Panc1 (cell line): ENCODE measurements at regions not wholly inside any gene's neighbourhood (a gene's known extent, or its start where the extent isn't known, plus 50 kb on each side); places are given as distances from the start of the nearest gene placed in this dataset.

ENCODE experiments used
- ATAC-seq: fragments of 200-7000 bp; cut with Tn5 transposase; 2 replicates; pipeline ENCODE4 v1.9.1; 2020; ENCODE audit warnings: mild to moderate bottlenecking, moderate library complexity
- BruUV-seq: library from RNA; stranded (reverse); fragments of 400-500 nt; replicated peaks from 2 replicates; lab custom pipeline; 2021; lab: Mats Ljungman, UMichigan
- CTCF ChIA-PET: fragments of 300-600 bp; sonication (Branson Sonifier 250); formaldehyde crosslinking; loops from one replicate; lab custom pipeline; 2022; ENCODE audit warnings: antibody characterized with exemption; lab: Charles Lee
- POLR2A ChIA-PET: fragments of 300-600 bp; sonication (Branson Sonifier 250); formaldehyde crosslinking; loops from one replicate; lab custom pipeline; 2022; ENCODE audit warnings: antibody characterized with exemption; lab: Charles Lee
- DNase-seq: peaks from one replicate; pipeline ENCODE4 v3.0.0-alpha.2; 2010; ENCODE audit warnings: low read depth, low spot score
- H3K27ac ChIP-seq: 2 replicates; pipeline ENCODE4 v1.5.1; 2011; ENCODE audit warnings: mild to moderate bottlenecking, low read length, inconsistent platforms
- H3K27me3 ChIP-seq: fragments of 200-500 bp; sonication (Bioruptor generic); 2 replicates; pipeline ENCODE4 v1.6.0; 2014; ENCODE audit warnings: low read length, inconsistent platforms; ENCODE audit not compliant: control insufficient read depth, insufficient read depth
- H3K36me3 ChIP-seq: fragments of 200-500 bp; sonication (Bioruptor generic); 2 replicates; pipeline ENCODE4 v1.5.1; 2014; ENCODE audit warnings: inconsistent platforms, mild to moderate bottlenecking, low read length, moderate library complexity; ENCODE audit not compliant: control insufficient read depth, insufficient read depth
- H3K4me1 ChIP-seq: 2 replicates; pipeline ENCODE4 v1.5.1; 2011; ENCODE audit warnings: inconsistent platforms, mild to moderate bottlenecking, low read length, moderate library complexity; ENCODE audit not compliant: control insufficient read depth, insufficient read depth
- H3K4me3 ChIP-seq, 2 experiments: 2 replicates each; pipeline ENCODE4 v1.5.1; 2011 to 2012; ENCODE audit warnings: low read depth in 2 of 2, low read length in 2 of 2, mild to moderate bottlenecking in 2 of 2, inconsistent platforms in 1 of 2, moderate library complexity in 1 of 2
- H3K9me3 ChIP-seq: fragments of 200-500 bp; sonication (Bioruptor generic); 2 replicates; pipeline ENCODE4 v1.5.1; 2014; ENCODE audit warnings: low read depth, mild to moderate bottlenecking, inconsistent platforms, low read length, moderate library complexity; ENCODE audit not compliant: control insufficient read depth, insufficient read depth
- CTCF ChIP-seq: fragments of 450-650 bp; IDR thresholded peaks from 2 replicates; pipeline ENCODE4 v1.5.1; 2017; ENCODE audit warnings: mild to moderate bottlenecking
- POLR2AphosphoS5 ChIP-seq: IDR thresholded peaks from 2 replicates; pipeline ENCODE4 v1.6.1; 2012; ENCODE audit warnings: mild to moderate bottlenecking, low read depth, low read length, moderate library complexity
- SIN3A ChIP-seq: IDR thresholded peaks from 2 replicates; pipeline ENCODE4 v1.6.1; 2012; ENCODE audit warnings: low read depth, mild to moderate bottlenecking, low read length, moderate library complexity, borderline replicate concordance; ENCODE audit not compliant: insufficient read depth
- TCF7L2 ChIP-seq: IDR thresholded peaks from 2 replicates; pipeline ENCODE4 v1.6.1; 2011; ENCODE audit warnings: mild to moderate bottlenecking, low read depth, low read length, inconsistent platforms
- in situ Hi-C: cut with HindIII; loops from 2 replicates; pipeline ENCODE4 v1.10.0; 2016; ENCODE audit warnings: low sequenced_read_pairs, low pct_unique_long_range_greater_than_20kb
- intact Hi-C: fragments of 100-400 bp; cut with micrococcal nuclease; formaldehyde crosslinking; loops from one replicate; pipeline ENCODE4 v1.10.0; 2022; ENCODE audit not compliant: unreplicated experiment
- TF ChIP-seq, protein P1 (sequence below), 2 experiments: IDR thresholded peaks; 2 replicates each; pipeline ENCODE4 v1.6.1; 2011 to 2012; ENCODE audit warnings: low read depth in 2 of 2, control low read depth in 1 of 2, low read length in 1 of 2, mild to moderate bottlenecking in 1 of 2, moderate library complexity in 1 of 2; ENCODE audit not compliant: insufficient read depth in 1 of 2

DNA sequence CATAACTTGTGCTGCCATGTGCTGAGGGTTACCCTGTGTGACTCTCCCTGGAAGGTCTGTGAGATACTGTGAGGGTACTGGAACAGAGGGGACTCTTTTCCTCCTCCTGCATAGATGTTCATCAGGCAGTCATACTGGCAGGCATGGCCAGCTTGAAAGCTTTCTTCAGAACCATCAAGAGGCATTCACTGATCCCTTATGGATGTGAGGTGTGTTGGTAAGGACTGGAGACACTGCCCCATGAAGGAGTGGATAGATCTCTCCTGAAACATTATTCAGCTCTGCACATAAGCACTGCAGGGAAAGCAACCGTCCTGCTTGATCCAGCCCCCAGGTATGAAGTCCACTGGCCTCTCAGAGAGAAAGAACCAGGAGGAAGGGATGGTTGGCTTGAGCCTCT is 176.6 kb upstream of the ARL4C start (continued):
- no peak for TF ChIP-seq POLR2AphosphoS5

- in situ Hi-C loops = no loop called here
- TF ChIP-seq CTCF = no peak
- TF ChIP-seq SIN3A = no peak
- TF ChIP-seq, protein P1, sequence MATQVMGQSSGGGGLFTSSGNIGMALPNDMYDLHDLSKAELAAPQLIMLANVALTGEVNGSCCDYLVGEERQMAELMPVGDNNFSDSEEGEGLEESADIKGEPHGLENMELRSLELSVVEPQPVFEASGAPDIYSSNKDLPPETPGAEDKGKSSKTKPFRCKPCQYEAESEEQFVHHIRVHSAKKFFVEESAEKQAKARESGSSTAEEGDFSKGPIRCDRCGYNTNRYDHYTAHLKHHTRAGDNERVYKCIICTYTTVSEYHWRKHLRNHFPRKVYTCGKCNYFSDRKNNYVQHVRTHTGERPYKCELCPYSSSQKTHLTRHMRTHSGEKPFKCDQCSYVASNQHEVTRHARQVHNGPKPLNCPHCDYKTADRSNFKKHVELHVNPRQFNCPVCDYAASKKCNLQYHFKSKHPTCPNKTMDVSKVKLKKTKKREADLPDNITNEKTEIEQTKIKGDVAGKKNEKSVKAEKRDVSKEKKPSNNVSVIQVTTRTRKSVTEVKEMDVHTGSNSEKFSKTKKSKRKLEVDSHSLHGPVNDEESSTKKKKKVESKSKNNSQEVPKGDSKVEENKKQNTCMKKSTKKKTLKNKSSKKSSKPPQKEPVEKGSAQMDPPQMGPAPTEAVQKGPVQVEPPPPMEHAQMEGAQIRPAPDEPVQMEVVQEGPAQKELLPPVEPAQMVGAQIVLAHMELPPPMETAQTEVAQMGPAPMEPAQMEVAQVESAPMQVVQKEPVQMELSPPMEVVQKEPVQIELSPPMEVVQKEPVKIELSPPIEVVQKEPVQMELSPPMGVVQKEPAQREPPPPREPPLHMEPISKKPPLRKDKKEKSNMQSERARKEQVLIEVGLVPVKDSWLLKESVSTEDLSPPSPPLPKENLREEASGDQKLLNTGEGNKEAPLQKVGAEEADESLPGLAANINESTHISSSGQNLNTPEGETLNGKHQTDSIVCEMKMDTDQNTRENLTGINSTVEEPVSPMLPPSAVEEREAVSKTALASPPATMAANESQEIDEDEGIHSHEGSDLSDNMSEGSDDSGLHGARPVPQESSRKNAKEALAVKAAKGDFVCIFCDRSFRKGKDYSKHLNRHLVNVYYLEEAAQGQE (IDR thresholded peaks at IDR 0.05; ENCODE audit: insufficient read depth in 1 of 2, low read depth in 2 of 2, low read length in 1 of 2) = no peak
- no peak for TF ChIP-seq TCF7L2
- TF ChIP-seq POLR2AphosphoS5 = no peak
- no peaks in the 10 kb centered on the region for H3K9me3 ChIP-seq
- no peak overlapping the region for H3K27ac ChIP-seq
- BruUV-seq = no TSS peak
- H3K4me1 ChIP-seq = peaks cover 3% of the 10 kb centered on the region; the same call in 1 of the 2 replicates
- intact Hi-C loops = no loop called here
- no peaks in the 10 kb centered on the region for H3K36me3 ChIP-seq
- CTCF ChIA-PET = no interaction called here
- ATAC-seq = no peak
- no peaks in the 10 kb centered on the region for H3K27me3 ChIP-seq
- no peak overlapping the region for H3K4me3 ChIP-seq
- POLR2A ChIA-PET = no interaction called here
- DNase-seq = no peak
Observed at GRCh38 chr2:234672498-234673150, 175.7 kb upstream of the ARL4C start.

DNA sequence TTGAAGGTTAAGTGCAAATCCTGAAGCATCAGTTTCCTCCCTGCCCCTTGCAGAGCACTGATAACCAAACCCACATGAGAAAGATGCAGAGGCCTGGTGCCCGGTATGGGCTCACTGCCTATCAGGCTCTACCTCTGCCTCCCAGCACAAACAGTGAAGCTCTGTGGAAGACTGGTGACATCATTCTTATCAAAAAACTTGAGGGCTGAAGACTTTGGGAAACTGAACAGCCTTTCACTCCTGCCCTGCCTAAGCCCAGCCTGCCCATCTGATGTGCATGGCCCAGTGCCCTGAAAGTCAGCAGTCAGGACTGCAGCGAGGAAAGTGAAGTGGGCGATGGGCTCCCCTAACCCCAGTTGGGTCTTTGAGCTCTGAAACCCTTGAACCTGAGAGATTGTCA is 174.8 kb upstream of the ARL4C start:
- ChIA-PET CTCF (no interaction called here), POLR2A (no interaction called here)
- no peaks in the 10 kb centered on the region for H3K27me3 ChIP-seq
- no peak overlapping the region for H3K4me3 ChIP-seq
- BruUV-seq = no TSS peak
- H3K36me3 ChIP-seq = no peaks in the 10 kb centered on the region
- no peak overlapping the region for H3K27ac ChIP-seq
- intact Hi-C loops (no loop called here), in situ Hi-C loops (no loop called here)
- ATAC-seq = no peak
- TF ChIP-seq CTCF = no peak
- TF ChIP-seq, protein P1 (IDR thresholded peaks at IDR 0.05; ENCODE audit: insufficient read depth in 1 of 2, low read depth in 2 of 2, low read length in 1 of 2) = no peak
- no peak for TF ChIP-seq POLR2AphosphoS5
- TF ChIP-seq TCF7L2 = no peak
- TF ChIP-seq SIN3A = no peak
- H3K4me1 ChIP-seq = peaks cover 3% of the 10 kb centered on the region; the same call in 1 of the 2 replicates
- no peaks in the 10 kb centered on the region for H3K9me3 ChIP-seq
- DNase-seq = no peak
